Inflammatory macrophage treated with lipopolysaccharide for 4 hours (primary cell): ENCODE measurements at regions not wholly inside any gene's neighbourhood (a gene's known extent, or its start where the extent isn't known, plus 50 kb on each side); places are given as distances from the start of the nearest gene placed in this dataset.
"Not testable (repeated sequence)": the region's sequence is repeated elsewhere in the genome, so short reads cannot be mapped to it uniquely, and the experiment has no call there.

ENCODE experiments used
- DNase-seq: peaks from one replicate; pipeline ENCODE4 v3.0.0-alpha.2; 2020

- no peak for DNase-seq
Observed at GRCh38 chr7:89934101-89934500, 220.2 kb upstream of the STEAP1 start.

GRCh38 chr7:89943525-89944050, 210.7 kb upstream of the STEAP1 start:
- DNase-seq: no peak

- DNase-seq: no peak
Observed at GRCh38 chr7:89958525-89959068, 195.7 kb upstream of the STEAP1 start.

DNA sequence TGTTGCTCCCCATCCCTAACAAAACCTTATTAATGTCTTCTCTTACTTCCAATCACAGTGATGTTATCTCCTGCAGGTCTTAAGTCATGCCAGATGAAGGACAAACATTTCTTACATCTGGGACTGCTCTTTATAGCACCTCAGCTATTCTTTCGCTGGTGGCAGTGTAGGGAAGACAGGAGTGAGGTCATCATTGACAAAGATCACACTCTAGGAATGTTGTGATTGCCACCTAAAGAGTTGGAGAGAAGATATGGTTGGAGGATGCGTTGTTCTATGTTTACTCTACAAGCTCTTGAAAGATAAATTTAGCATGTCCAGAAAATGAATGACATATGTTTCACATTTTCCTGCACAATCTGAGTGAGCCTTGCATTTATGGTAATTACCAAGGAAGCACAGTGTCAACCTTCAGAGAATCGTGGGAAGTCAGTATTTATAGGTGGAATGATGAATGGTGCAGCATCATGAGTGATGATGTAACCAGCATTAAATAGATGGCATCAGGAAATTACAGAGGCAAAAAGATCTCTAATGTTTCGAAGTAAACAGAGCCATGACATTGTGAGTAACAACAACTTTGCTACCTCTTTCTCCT, 188.1 kb upstream of the STEAP1 start:
- DNase-seq: no peak

DNA sequence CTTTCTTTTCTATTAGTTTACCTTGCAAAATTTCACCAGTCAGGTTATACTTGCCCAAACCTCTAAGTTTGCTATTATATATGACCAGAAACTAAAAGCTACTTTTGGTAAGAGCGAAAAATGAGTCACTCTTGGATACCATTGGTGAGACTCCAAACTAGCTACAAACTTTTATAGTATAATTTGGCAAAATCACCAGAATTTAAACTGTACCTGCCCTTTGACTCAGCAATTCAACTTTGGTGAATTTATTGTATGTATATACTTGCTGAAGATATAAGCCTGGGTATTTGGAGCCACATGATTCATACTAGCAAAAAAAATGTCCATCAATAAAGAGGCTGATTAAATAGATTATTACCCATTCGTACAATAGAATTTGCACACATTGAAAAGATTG, 178.7 kb upstream of the STEAP1 start:
- DNase-seq: no peak

- DNase-seq: no peak
Observed at GRCh38 chr7:89987665-89988064, 166.6 kb upstream of the STEAP1 start.

GRCh38 chr7:89988074-89988473, 166.2 kb upstream of the STEAP1 start:
- DNase-seq: no peak

- DNase-seq: no peak
Observed at GRCh38 chr7:89989454-89989853, 164.8 kb upstream of the STEAP1 start.

- no peak for DNase-seq
Observed at GRCh38 chr7:89994483-89994882, 159.8 kb upstream of the STEAP1 start.

GRCh38 chr7:89998554-89998953, 155.7 kb upstream of the STEAP1 start:
- DNase-seq: no peak

GRCh38 chr7:90005836-90006235, 148.4 kb upstream of the STEAP1 start:
- DNase-seq: no peak

DNA sequence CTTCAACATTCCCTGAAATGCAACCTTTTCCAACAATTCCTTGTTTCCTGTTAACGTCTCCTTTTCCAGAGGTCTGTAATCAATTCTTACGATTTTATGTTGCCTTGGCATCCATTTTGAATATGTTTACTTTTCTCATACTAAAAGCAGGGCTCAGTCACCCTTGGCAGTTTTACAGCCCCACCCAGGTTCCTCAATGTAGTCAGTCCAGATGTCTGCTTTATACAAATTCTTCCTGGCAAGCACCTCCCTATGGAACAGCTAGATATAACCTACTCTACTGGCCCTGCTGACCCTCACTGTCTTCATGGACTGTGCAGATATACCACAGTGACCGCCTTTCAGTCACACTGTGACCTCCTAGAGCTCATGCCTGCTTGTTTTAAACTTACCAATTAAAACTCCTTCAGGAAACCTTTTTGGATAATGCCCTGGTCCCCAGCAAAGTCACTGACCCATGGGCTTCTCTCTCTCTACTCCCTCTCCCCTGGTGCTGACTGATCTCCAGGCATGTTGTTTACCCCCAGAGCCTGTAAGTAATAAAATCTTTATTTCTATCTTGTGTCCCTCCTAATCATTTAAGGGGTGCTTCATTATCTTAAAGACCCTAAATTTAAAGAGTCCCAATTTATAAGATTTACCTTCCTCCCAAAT, 147.1 kb upstream of the STEAP1 start:
- DNase-seq: no peak

DNA sequence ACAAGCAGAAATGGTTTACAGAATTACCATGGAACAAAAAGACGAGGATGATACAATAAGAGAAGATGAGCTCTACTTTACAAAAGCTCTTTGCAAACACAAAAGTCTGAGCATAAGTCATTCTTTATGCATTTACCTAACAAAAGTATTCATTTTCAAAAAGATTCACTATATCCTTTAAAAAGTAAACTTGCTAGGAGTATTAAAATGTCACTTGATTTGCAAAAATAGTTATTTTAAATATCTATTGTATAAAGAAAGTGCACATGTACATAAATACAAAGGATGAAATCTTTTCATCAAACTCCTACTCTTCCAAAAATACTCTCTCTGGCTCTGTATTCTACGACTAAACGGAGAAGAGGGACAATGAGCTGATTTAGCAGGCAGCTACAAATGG, 146.4 kb upstream of the STEAP1 start:
- no peak for DNase-seq

DNA sequence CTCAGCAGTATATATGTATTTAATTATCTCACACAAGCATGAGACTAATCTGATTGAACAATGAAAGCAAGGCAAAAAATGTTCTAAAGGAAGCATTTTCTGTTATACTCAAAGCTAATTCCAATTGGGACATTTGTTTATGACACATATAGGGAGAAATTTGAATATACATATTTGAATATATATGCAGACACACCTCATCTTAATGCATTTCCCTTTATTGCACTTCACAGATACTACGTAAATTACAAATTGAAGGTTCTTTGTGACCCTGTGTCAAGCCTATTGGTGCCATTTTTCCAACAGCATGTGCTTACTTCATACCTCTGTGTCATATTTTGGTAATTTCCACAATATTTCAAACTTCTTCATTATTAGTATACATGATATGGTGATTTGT, 132.1 kb upstream of the STEAP1 start:
- no peak for DNase-seq

DNA sequence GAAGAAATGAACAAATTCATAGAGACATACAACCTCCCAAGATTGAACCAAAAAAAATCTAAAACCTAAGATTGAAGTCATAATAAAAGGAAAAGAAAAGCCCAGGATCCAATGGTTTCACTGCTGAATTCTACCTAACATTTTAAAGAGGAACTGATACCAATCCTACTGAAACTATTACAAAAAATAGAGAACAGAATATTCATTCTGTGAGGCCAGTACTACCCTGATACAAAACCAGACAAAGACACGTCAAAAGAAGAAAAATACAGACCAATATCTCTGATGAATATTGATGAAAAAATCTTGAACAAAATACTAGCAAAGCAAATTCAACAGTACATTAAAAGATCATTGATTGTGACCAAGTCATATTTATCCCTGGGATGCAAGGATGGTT, 128.5 kb upstream of the STEAP1 start:
- DNase-seq: no peak

DNA sequence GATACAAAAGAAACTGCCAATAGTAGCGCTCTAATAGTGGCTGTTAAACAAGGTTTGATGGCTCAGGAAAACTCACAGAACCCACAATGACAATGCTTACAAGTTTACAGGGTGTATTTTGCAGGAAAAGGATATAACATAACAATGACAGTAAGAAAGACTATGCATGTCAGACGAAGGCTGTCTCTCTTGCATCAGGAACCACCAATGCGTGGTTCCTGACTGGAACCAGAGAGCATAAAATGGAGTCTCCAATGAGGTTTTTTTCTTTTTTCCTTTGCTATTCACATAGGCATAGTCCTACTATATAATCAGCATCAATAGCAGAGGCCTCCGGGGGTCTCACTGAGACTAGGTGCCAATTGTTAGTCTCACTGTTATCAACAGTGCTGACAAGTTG, 120.4 kb upstream of the STEAP1 start:
- DNase-seq: no peak

- no peak for DNase-seq
Observed at GRCh38 chr7:90053094-90053493, 101.2 kb upstream of the STEAP1 start.

DNA sequence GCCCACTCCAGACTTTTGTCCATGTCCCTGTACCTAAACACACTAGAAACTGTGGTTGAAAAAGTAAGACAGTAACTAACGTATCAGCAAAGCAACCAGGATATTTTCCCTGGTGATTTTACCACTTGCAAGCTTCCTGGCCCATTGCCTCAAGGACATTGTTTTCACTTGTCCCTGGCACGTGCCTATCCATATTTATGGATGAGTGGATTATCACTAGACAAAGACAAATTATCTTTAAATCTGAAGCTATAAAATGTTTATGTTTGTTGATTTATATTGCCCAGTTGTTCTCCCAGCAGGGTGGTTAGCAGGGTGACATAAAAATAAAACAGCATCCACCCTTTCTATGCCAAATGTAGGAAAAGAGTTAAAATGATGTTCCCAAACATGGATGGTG, 93.2 kb upstream of the STEAP1 start:
- DNase-seq: no peak

DNA sequence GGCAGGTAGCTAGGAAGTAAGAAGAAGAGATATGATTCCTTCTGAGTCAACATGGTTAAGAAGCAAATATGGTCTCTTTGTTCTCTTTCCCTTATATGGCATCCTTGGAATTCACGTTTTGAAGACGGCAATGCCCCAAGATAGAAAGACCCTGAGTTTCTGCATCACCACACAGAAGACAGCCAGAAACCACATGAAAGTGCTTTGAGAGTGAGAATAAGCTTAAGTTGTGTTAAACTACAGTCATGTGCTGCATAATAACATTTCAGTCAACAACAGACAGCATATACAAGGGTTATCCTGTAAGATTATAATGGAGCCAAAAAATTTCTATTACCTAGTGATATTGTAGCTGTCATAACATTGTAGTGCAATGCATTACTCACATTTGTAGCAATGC, 89.9 kb upstream of the STEAP1 start:
- DNase-seq: no peak

- DNase-seq: no peak
Observed at GRCh38 chr7:90067171-90067570, 87.1 kb upstream of the STEAP1 start.

GRCh38 chr7:90070238-90070637, 84.0 kb upstream of the STEAP1 start:
- not testable (repeated sequence) for DNase-seq

DNA sequence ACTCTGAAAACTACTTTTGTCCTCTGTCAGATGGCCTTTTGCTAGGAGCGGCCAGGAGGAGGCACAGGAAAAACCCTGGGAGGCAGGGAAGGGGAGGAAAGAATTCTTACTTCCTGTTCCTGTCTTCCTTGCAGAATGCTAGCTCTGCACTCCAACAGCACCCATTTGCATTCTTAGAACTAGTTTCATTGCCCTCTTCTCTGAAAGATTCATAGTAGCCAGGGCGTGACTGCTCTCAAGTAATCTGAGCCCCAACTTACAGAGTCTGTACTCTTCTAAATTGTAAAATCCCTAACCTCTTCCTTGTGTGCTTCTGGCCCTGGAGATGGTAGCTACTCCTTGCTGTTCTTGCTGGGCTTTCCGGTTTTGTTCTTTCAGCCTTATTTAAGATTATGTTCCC, 75.3 kb upstream of the STEAP1 start:
- DNase-seq: no peak

DNA sequence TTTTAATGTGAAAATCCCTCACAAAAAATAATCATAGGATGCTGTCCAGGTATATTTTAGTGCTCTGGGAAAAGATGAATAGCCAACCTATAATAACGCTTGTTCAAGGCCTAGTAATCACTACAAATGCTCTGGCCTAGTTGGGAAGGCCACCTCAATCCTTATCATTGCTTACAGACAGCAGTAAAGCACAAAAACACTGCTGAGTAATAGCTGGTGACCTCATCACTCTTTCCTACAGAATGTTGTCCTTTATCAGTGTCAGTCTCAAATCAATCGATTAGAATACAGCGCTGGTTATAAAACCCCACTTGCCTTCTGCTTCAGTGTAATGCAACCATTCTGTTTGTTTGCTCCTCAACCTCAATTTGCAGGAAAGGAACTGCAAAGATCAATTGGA, 72.6 kb upstream of the STEAP1 start:
- no peak for DNase-seq

DNA sequence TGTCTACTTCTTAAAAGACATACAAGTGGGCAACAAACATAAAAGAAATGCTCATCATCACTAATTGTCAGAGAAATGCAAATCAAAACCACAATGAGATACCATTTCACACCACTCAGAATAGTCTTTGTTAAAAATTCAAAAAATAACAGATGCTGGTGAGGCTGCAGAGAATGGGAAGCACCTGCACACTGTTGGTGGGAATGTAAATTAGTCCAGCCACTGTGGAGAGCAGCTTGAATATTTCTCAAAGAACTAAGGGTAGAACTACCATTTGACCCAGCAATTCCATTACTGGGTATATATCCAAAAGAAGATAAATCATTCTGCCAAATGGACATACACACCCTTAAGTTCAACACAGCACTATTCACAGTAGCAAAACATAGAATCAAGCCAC, 61.8 kb upstream of the STEAP1 start:
- no peak for DNase-seq

GRCh38 chr7:90094030-90094429, 60.2 kb upstream of the STEAP1 start:
- DNase-seq: no peak
